Hepatocyte (in vitro differentiated cells): ENCODE measurements at regions not wholly inside any gene's neighbourhood (a gene's known extent, or its start where the extent isn't known, plus 50 kb on each side); places are given as distances from the start of the nearest gene placed in this dataset.

Source experiments
- CTCF ChIP-seq: fragments of 200-600 bp; sonication (generic); IDR thresholded peaks from 2 replicates; pipeline ENCODE4 v1.5.1; 2016; ENCODE audit warnings: antibody characterized with exemption, mild to moderate bottlenecking; ENCODE audit not compliant: poor library complexity
- EZH2 ChIP-seq: fragments of 200-600 bp; sonication (generic); IDR thresholded peaks from 2 replicates; pipeline ENCODE4 v1.6.1; 2016; ENCODE audit warnings: antibody characterized with exemption, mild to moderate bottlenecking, borderline replicate concordance

DNA sequence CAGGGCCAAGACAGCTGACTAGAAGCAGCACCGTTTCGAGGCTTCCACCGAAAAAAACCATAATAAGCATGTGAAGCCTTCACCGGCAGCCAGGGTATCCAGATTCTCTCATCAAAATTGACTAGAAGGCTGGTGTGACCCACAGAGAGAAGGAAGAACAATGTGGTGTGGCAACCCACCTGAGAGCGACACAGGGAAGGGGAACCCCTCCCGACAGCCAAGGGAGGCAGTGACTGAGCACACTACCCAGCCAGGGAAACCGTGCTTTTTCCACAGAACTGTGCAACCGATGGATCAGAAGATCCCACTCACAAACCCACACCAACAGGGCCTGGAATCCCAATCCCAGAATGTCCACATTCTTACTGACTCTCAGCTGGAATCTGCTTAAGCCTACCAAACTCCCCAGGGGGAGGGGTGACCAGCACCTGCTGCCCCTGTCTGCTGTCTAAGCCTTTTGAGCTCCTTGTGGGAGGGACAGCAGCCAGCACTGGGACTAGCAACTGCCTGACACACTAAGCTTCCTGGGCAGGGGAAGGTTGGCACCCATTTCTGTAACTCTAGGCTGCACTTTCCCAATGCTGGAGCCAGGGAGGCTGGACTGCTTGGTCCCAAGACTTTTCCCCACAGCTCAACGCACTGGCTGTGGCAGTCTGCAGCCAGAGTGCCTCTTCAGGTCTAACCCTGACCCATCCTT, 231.9 kb upstream of the FAM83B start:
- TF ChIP-seq CTCF, result no peak
- TF ChIP-seq EZH2, result no peak
